HepG2 (cell line): ENCODE measurements at regions not wholly inside any gene's neighbourhood (a gene's known extent, or its start where the extent isn't known, plus 50 kb on each side); places are given as distances from the start of the nearest gene placed in this dataset.

Experiments used
- ASH2L ChIP-seq: fragments of 300-600, 200-600 bp; sonication (generic); IDR thresholded peaks from 2 replicates; pipeline ENCODE4 v1.7.0; 2017; ENCODE audit warnings: low read depth, mild to moderate bottlenecking, moderate library complexity, mixed read lengths, low read length; ENCODE audit not compliant: insufficient read length
- CCDC6 ChIP-seq: sonication (generic); formaldehyde crosslinking; IDR thresholded peaks from 2 replicates; pipeline ENCODE4 v1.8.1; 2022; ENCODE audit warnings: mild to moderate bottlenecking, missing genetic modification reagents, moderate library complexity
- FLYWCH1 ChIP-seq: sonication (generic); formaldehyde crosslinking; IDR thresholded peaks from 2 replicates; pipeline ENCODE4 v1.8.1; 2023; ENCODE audit warnings: mild to moderate bottlenecking, missing genetic modification reagents
- KAT2B ChIP-seq: fragments of 150-350 bp; IDR thresholded peaks from 2 replicates; pipeline ENCODE4 v1.6.1; 2014; ENCODE audit warnings: low read depth, low read length, borderline replicate concordance
- KDM2A ChIP-seq: sonication (generic); formaldehyde crosslinking; IDR thresholded peaks from 2 replicates; pipeline ENCODE4 v1.4.0; 2020; ENCODE audit warnings: low read depth, missing genetic modification reagents, borderline replicate concordance
- PAF1 ChIP-seq: IDR thresholded peaks from 2 replicates; pipeline ENCODE4 v1.6.1; 2016; ENCODE audit warnings: missing genetic modification reagents, missing compliant biosample characterization
- RAD51 ChIP-seq: fragments of 450-650 bp; IDR thresholded peaks from 2 replicates; pipeline ENCODE4 v1.6.1; 2016; ENCODE audit warnings: borderline replicate concordance
- RARA ChIP-seq: IDR thresholded peaks from 2 replicates; pipeline ENCODE4 v1.6.1; 2016; ENCODE audit warnings: missing genetic modification reagents, missing compliant biosample characterization
- ZNF318 ChIP-seq: sonication (generic); formaldehyde crosslinking; IDR thresholded peaks from 2 replicates; pipeline ENCODE4 v1.4.0; 2020; ENCODE audit warnings: mild to moderate bottlenecking, missing genetic modification reagents

- TF ChIP-seq ZNF318 (CRISPR knock-in tag), result no peak
- no peak for TF ChIP-seq KDM2A
- TF ChIP-seq ASH2L, result no peak
- no peak for TF ChIP-seq RAD51
- no peak for TF ChIP-seq RARA (CRISPR knock-in tag)
- no peak for TF ChIP-seq CCDC6 (CRISPR knock-in tag)
- TF ChIP-seq FLYWCH1, result no peak
- no peak for TF ChIP-seq PAF1 (CRISPR knock-in tag)
- TF ChIP-seq KAT2B, result no peak
These were observed 542.5 kb downstream of the NUF2 start (continued) for GRCh38 chr1:163864207-163864606.
